GM19467 (cell line): ENCODE measurements at regions not wholly inside any gene's neighbourhood (a gene's known extent, or its start where the extent isn't known, plus 50 kb on each side); places are given as distances from the start of the nearest gene placed in this dataset.

ENCODE experiments used
- ATAC-seq: cut with Tn5 transposase; IDR thresholded peaks from one replicate; pipeline ENCODE4 v1.9.1; 2021; ENCODE audit warnings: mild to moderate bottlenecking, moderate library complexity; ENCODE audit not compliant: unreplicated experiment

DNA sequence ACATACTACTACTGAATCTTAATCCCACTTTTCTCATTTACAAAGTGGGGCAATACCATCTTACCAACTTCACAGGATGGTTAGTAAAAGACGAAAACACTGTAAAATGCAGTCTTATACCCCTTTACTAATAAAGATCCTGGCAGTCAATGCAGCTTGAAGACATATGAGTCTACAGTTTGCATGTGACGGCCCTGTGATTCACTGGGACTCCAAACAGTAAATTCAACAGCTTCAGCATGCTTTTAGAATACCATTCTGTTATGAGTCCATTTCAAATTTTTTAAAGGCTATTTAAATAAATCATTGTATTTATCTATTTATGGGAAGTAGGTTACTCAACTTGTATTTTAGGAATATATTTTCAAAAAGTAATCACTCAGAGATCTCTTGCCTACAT is 629.1 kb downstream of the LIG4 start:
- ATAC-seq: no peak

DNA sequence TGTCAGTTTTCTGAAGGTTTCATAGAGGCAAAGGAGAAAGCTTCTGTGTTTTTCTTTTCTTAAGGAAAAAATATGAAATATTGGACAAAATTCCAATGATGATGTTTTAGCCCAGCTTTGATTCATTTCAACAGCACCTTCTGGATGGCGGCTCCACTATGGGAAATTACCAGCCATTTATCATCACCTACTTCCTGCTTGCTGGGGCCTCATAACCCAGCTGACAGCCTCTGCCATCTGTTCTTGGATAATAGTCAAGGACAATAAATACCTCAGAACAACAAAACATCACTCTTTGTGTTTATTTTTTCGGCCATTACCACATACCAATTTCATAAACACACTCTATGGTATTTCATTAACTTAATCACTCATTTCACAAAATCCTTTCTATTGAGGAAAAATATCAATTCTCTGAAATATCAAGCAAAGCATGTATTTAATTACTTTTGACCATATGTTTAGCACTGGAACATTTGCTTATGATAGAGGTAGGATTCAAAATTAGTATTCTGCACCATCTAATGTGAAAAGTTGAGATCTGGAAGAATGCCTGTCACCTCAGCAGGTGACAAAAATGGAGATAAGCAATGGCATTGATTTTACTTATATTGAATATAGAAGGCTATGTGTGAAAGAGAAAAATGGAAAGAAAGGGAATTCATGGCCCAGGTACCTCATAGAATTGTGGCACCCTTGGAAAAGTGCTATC is 629.7 kb downstream of the LIG4 start:
- no peak for ATAC-seq

DNA sequence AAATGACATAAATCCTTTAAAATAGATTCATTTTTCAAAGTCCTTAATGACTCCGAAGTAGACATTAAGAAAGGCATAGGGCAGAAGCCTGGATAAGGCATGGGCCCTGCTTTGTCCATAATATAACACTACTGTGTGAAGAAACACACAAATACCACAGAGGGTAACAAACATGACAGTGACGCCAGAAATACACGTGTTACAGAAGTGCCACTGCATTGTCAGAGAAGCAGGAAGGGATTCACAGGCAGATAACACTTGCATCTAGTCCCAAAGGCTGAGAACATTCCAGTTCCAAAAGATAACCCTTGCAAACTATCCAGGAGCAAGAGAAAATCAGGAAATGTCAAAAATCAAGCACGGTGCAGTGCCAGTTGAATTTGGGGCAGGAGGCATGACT is 633.2 kb downstream of the LIG4 start:
- ATAC-seq: no peak

DNA sequence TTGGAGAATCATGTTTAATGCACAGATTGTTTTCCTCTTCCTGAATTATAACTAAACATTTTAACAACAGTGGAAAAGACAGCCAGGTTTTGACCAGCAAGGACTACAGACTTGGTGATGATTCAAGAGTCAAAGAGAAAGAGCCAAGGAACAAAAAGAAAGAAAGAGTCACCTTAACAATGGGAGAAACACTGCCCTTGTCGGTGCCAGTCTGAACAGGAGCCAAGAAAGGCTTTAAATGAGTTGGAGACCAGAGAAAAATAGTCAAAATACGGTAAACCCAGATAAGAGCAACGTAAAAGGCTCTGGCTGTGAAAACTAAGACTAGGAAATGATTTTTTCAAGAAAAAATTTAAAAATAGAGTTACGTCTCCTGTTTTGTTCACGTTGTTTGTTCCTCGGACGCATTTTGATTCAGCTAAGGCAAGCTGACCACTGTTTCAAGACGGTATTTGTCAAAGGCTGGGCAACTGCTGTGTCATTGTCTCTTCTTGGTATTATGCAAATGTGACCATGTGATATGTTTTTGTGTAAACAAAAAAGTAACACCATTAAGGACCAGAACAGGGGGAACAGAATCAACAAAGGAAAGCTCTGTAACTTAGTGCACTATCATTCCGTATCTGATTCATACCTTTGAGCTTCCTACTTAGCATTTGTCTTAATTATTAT is 634.5 kb downstream of the LIG4 start:
- ATAC-seq: no peak

DNA sequence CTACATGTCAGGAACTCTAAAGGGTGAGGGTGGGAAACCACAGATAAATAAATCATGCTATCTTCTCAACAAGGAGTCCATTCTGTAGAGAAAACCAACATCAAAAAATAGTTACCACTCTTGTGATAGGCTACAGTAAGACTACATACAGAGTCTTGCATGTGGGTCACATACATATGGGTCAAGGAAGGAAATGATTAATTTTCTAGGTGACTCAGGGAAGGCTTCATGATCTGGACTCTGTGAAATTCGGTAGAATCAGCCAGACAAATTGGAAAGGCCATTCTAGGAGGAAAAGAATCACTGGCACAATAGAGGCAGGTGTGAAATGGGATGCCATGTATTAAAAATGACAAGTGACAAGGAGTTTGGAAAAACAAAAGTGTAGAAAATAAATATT is 638.9 kb downstream of the LIG4 start:
- no peak for ATAC-seq

DNA sequence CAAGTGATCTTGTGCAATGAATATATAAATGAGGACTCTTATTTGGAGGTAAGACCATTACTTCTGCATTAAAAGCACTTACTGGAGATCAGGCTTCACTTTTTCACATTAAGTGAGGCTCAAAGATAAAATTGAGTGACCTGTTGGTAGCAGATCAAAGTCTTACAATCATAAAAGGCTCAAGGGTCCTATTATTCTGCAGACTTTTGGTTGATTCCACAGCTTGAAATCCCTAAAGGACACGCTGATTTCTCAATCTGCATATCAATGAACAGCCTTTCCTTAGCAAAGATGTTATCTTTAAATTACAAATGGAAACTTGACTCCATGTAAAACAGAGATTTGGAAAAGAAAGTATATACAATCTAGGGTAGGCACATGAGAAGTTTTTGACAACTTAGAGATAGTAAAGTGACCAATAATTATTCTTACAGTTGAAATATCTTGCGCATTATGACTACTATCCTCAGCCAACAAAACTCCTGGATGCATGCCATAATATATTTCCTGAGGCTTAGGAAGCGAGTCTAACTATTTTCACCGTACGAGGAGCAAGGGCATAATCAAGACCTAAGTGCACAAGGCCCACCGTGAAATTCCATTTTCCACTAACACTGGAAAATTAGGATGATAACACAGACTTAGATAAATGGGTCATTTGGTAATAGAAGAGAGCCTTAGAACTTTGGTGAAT is 640.7 kb downstream of the LIG4 start:
- no peak for ATAC-seq

DNA sequence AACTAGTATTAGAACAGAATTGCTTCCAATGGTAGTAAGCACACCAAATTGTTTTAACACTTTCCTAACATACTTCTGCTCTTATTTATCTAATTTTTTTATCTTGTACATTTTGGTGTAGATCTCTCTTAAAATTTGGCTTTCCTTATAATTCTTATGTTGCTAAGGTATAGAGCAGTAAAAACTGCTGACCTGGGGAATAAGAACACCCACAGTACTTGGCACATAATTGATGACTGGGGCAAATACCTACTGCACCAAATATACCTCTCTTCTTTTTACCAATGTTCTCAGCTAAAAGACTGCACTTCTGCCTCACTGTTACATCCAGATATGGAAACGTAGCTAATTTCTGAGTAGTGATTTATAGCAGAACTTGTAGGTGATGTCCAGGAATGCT is 642.2 kb downstream of the LIG4 start:
- no peak for ATAC-seq

DNA sequence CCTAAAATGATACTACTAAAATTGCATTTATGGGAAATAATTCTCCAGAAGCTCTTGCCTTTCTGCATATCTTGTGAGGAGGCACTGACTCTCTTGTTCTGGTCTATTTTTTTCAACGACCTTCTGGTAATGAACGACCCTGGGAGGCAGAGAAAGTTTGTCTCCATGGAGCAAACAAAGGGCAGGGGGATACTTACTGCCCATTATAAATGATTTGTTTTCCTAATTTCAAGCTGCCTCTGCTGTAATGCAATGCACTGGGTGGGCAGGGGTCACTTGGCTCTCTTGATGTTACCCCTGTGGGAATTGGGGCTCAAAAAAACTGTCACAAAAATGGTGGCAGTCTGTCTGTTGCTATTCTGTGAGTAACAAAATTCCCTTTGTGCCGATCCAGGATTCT is 643.2 kb downstream of the LIG4 start:
- ATAC-seq: no peak

DNA sequence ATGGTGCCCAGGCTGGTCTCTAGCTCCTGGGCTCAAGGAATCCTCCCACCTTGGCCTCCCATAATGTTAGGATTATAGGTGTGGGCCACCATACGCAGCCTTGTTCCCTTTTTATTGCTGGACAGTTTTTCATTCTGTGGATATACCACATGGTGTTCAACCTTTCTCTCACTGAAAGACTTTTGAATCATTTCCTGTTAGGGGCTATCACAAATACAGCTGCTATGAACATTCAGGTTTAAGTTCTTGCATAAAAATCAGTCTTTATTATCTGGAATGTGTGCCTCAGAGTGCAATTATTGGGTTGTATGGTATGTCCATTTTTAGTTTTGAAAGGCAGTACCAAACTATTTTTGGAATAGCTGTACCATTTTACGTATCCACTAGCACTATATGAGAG is 647.2 kb downstream of the LIG4 start:
- no peak for ATAC-seq

DNA sequence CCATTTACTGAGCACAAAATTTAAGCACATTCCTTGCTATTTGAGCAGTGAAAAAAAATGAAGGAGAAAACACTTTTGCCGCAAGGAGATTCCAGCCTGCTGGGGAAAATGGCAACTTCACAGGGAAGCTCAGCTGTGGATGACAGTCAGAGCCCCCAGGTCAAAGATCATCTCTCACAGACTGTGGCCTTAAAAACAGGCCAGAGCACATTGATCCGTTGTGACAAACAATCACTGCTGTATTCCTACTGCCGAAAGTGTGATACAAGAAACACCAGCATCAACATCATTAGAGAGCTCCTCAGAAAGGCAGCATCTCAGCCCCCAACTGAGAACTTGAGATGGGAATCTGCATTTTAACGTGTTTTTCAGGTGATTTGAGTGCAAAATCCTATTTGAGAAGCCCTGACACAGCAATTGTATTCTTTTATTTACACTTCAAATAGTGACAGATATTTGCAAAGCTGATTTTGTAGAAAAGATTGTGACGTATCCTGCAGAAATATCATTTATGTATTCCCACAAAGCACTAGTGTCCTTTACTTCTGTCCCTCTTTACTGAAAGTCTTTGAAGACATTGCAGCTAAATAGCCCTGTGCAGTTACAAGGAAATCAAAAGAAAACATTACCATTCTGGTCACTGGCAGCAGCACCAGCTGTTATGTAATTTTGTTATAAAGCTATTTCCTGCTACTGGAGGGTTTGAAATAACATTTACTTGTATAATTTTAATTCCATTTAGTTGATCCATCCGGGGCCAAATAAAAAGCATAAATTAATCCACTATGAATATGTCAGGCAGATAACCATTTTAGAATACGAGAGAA is 652.0 kb downstream of the LIG4 start:
- ATAC-seq: no peak

DNA sequence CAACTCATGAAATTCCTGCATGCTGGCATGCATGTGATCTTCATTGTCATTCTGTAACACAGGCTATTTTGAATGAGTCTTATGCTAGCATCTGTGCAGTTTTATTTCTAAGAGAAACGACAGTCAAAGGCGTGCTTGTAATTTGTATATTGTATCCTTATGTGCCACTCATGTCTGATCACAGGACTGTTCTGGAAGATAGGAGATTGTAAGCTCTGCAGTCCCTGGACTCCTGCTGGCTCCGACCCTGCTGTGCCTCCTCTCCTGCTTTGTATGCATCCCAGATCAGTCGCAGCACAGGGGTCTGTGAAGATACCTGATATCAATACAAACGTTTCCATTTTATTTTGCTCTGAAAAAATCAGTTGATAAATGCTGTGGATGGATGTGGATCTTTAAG is 653.1 kb downstream of the LIG4 start:
- no peak for ATAC-seq

DNA sequence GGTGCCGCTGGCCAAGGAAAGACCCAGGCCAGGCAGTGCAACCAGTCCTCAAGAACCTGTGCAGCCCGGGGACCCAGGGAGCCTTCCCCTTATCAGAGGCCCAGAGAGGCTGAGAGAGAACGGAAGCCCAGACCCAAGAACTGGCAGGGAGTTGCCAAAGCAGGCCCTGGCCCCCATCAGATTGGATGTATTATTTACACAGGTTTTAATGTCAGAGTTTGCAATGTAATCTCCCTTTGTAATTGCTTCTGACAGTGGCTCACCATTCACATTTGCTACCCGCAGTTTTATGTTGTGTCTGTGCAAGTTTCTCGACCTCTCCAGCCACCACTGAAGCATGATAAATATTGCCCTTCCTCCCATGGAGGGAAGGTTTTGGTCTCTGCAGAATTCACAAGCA is 660.9 kb downstream of the LIG4 start:
- ATAC-seq: no peak

DNA sequence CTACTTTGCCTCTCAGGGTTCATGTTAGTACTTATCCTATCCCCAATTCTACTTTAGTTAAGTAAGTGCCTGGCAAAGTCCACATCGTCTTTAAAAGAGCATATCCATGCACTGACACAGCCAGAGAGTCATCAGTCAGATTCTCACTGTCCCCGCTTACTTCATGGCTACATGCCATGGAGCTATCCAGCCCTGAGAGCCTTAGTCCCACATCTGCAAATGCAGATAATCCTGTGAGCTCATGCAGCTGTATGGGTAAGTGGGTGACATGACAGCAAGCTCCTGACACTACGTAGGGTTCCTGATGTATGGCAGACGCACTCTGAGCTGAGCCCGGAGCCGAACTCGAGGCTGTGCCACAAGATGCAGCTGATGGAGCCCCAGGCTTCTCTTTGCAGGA is 661.5 kb downstream of the LIG4 start:
- ATAC-seq: no peak

DNA sequence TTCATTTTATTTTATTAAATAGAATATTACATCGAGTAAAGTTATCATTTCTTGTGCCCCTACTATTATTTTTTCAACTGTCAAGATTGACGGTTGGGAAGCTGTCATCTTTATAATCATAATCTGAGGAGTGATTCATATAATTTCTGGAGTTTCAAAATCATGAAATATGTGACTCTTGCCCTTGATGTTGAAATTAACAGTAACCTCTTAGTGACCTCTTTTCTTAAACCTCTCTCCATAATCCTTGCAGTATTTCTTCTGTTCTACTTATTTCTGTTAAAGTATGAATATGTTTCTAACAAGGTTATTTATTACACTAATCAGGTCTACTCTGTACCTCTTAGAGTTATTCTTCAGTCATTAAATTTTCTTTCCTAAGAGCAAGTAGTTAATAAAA is 663.8 kb downstream of the LIG4 start:
- no peak for ATAC-seq

DNA sequence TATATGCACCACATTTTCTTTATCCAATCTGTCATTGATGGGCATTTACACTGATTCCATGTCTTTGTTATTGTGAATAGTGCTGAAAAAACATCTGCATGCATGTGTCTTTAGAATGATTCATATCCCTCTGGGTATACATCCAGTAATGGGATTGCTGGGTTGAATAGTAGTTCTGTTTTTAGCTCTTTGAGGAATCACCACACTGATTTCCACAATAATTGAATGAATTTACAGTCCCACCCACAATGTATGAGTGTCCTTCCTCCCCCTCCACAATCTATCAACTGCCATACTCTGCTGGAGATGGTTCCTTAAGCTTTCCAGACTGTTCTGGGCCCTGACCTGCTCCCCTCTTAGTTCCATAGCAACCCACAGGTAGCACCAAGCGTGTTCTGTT is 667.0 kb downstream of the LIG4 start:
- no peak for ATAC-seq

DNA sequence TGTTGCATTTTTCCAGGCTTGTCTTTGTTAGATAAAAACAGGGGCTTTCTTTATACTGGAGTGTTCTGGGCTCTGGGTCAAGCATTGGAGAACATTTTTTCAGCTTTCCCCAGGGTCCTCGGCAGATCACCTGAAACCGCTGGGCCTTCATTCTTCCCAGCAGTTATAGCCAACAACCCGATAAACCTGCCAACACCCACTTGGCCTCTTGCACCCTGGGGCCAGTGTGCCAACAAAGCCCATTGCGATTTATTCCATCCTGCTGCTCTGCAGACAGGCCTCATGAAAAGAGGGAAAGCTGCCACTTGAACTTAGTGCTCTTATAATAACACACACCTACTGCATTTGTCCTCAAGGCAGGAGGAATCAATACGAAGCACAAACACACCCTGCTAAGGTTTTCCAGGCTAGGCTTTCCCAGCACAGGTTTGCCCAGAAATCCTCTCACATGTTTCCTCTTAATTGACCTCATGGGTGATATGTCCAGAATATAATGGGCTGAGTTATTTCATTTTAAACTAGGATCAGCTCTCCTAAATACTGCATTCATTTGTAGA is 669.3 kb downstream of the LIG4 start:
- no peak for ATAC-seq

DNA sequence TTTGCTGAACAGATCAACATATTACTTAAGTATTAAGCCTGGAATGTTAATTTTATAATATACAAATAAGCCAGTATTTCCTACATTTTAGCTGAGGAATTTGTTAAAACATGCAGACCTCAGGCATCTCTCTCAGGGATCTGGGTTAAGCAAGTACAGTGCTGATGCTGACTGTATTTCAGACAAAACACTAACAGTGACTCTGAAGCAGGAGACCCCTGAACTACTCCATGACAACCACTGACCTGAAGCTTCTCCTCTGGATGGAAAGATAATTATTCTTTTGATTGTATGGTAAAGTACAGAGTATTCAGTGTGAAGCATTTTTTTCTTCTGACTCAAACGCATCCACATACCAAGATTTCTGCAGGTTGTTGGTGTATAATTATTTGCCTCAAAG is 680.8 kb downstream of the LIG4 start:
- ATAC-seq: no peak

DNA sequence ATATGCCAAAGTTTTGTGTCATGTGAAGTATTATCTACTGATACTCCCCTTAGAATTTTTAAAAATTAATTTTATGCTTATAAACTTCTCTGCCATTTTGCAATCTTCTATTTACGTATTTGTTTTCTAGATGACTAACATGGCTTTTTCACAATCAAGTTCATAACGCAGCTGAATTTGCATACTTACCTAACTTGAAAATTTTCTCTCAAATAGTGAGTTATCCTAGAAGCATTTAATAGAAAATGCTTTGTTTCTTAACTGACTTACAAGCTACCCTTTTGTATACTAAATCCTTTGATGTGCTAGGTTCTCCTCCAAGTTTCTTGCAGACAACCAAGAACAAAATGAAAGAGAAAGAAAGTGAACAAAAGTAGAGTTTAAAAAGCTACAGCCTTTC is 683.5 kb downstream of the LIG4 start:
- no peak for ATAC-seq

DNA sequence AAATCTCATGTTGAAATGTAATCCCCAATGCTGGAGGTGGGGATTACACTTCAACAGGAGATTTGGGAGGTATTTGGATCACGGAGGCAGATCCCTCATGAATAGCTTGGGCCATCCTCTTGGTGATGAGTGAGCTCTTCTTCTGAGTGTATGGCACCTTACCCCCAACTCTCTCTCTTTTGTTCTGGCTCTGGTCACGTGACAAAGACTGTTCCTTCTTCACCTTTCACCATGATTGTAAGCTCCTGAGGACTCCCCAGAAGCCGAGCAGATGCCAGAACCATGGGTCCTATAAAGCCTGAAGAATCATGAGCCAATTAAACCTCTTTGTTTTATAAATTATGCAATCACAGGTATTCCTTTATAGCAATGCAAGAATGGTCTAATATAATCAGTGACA is 684.2 kb downstream of the LIG4 start:
- ATAC-seq: no peak

DNA sequence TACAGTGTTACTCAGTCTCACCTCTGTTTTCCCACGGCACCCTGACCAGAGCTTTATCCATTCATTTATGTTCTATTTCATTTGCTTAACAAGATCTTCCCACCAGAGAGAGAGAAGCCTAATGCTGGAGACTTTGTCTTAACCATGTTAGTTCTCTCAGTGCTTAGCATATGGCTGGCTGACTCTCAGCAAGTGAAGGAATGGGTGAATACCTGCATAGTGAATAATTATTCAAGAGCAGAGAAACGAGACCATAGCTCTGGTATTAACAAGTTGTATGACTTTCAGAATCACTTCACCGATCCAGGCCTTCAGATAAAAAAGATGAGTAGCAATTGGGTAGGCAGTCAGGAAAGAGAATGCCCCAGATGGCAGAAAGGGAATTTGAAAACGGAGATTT is 686.3 kb downstream of the LIG4 start:
- ATAC-seq: no peak

DNA sequence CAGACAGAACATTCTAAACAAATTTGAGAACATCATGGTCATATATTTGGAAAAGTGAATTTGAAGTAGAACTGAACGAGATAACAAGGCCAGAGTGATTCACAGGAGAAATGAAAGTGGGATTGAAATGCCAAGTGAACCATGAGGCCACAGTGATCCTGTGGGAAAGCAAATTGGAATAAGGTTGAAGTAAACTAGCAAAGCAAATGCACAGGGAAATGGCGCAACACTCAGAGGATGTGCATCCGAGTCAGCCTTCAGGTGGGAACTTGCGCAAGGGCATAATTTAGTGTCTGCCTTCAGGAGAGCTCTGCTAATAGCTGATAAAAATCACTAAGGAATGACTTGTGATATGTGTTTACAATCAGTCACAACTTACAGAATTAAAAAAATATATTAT is 696.6 kb downstream of the LIG4 start:
- ATAC-seq: no peak
